Kidney (tissue), 13 donors: ENCODE measurements at regions not wholly inside any gene's neighbourhood (a gene's known extent, or its start where the extent isn't known, plus 50 kb on each side); places are given as distances from the start of the nearest gene placed in this dataset.

Source experiments
- DNase-seq, 5 donors: peaks; one replicate each; pipeline ENCODE4 v3.0.0-alpha.2; 2013 to 2020
- FAIRE-seq: peaks from 2 replicates; lab custom pipeline; 2012; peaks lifted over from hg19 to GRCh38; lab: Jason Lieb, UNC
- H3K27ac ChIP-seq, 2 donors: one replicate each; pipeline ENCODE4 v1.7.0; 2013; ENCODE audit warnings: low read depth in 2 of 2, low read length in 2 of 2, inconsistent platforms in 1 of 2
- H3K27me3 ChIP-seq: one replicate; pipeline ENCODE4 v1.7.1; 2013; ENCODE audit warnings: low read length, inconsistent platforms; ENCODE audit not compliant: control insufficient read depth, insufficient read depth
- H3K36me3 ChIP-seq, 3 donors: one replicate each; pipeline versions ENCODE4 v1.7.0 to v1.7.1; 2013; ENCODE audit warnings: low read length in 3 of 3, control low read depth in 1 of 3, inconsistent platforms in 1 of 3; ENCODE audit not compliant: insufficient read depth in 3 of 3, control insufficient read depth in 2 of 3
- H3K4me1 ChIP-seq, 3 donors: one replicate each; pipeline versions ENCODE4 v1.7.0 to v1.7.1; 2013; ENCODE audit warnings: low read length in 3 of 3, inconsistent platforms in 1 of 3, low read depth in 1 of 3; ENCODE audit not compliant: control insufficient read depth in 2 of 3, insufficient read depth in 2 of 3
- H3K4me3 ChIP-seq, 3 donors: one replicate each; pipeline versions ENCODE4 v1.7.0 to v1.8.1; 2013; ENCODE audit warnings: low read length in 3 of 3, control low read depth in 1 of 3, inconsistent platforms in 1 of 3
- H3K9ac ChIP-seq, 3 donors: one replicate each; pipeline versions ENCODE4 v1.7.0 to v1.7.1; 2013; ENCODE audit warnings: low read length in 3 of 3, control low read depth in 1 of 3, inconsistent platforms in 1 of 3
- H3K9me3 ChIP-seq, 3 donors: one replicate each; pipeline versions ENCODE4 v1.7.0 to v1.7.1; 2013; ENCODE audit warnings: low read length in 3 of 3, control low read depth in 1 of 3, inconsistent platforms in 1 of 3; ENCODE audit not compliant: control insufficient read depth in 2 of 3, insufficient read depth in 1 of 3
- intact Hi-C: fragments of 100-400 bp; cut with DNase I; formaldehyde crosslinking; loops from one replicate; pipeline ENCODE4 v1.11.1; 2022
- TF ChIP-seq, protein P1 (sequence below): IDR thresholded peaks from 3 replicates; pipeline ENCODE4 v1.5.1; 2012; ENCODE audit warnings: mild to moderate bottlenecking, moderate library complexity, borderline replicate concordance; ENCODE audit not compliant: insufficient read depth; ENCODE audit errors: extremely low read depth
- donor health status: control.
- donor health status: control.
- donor health status: control.
- donor health status: control.
- donor health status: control.
- donor health status: DM: yes; HTN: yes; CAD: no.
- donor health status: Normal renal cell carcinoma (clear cell type).

DNA sequence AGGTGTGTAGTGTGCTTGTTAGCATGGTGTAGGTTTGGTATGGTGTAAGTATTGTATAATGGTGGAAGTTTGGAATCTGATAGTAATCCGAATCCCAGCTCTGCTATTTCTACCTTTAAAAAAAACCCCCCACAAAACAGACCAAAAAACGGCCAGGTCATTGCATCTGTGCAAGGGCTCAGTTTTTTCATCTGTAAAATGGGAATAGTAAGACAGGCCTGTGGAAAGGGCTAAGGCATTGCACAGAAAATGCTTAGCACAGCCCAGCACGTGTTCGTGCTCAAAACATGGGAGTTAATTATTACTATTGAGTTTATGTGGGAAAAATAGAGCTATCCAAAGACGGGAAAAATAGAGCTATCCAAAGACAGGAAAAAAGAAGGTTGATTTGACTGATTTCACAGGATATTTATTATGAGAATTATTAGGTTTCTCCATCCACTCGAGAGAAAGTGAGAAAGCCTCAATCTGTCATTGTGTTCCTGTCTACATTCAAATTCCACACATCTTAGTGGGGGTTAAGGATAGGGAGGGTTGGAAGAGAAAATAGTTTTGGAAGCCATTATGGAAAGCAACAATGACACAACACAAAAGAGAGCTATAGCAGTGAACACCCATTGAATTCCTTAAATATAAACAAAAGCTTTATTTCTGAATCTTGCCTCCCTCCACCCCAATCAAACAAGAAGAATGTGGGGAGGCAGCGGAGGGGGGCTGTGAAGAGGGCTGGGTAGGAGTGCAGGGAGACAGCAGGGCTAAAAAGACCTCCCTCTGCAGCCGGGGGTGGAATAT lies 126.8 kb upstream of the MAX start:
- DNase-seq: no peak
- H3K4me3 ChIP-seq: peak overlapping the region in 2 of 3 donors; percentile 71
- intact Hi-C loops: no loop called here
- H3K9ac ChIP-seq: no peak overlapping the region
- H3K27me3 ChIP-seq: no peaks in the 10 kb centered on the region
- peaks cover 0 to 27% (median 7%) of the 10 kb centered on the region in 3 donors for H3K4me1 ChIP-seq
- no peak for FAIRE-seq
- no peaks in the 10 kb centered on the region for H3K9me3 ChIP-seq
- no peaks in the 10 kb centered on the region for H3K36me3 ChIP-seq
- TF ChIP-seq, protein P1, sequence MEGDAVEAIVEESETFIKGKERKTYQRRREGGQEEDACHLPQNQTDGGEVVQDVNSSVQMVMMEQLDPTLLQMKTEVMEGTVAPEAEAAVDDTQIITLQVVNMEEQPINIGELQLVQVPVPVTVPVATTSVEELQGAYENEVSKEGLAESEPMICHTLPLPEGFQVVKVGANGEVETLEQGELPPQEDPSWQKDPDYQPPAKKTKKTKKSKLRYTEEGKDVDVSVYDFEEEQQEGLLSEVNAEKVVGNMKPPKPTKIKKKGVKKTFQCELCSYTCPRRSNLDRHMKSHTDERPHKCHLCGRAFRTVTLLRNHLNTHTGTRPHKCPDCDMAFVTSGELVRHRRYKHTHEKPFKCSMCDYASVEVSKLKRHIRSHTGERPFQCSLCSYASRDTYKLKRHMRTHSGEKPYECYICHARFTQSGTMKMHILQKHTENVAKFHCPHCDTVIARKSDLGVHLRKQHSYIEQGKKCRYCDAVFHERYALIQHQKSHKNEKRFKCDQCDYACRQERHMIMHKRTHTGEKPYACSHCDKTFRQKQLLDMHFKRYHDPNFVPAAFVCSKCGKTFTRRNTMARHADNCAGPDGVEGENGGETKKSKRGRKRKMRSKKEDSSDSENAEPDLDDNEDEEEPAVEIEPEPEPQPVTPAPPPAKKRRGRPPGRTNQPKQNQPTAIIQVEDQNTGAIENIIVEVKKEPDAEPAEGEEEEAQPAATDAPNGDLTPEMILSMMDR: no peak
- peak overlapping the region; percentile 74 to 83 for H3K27ac ChIP-seq

DNA sequence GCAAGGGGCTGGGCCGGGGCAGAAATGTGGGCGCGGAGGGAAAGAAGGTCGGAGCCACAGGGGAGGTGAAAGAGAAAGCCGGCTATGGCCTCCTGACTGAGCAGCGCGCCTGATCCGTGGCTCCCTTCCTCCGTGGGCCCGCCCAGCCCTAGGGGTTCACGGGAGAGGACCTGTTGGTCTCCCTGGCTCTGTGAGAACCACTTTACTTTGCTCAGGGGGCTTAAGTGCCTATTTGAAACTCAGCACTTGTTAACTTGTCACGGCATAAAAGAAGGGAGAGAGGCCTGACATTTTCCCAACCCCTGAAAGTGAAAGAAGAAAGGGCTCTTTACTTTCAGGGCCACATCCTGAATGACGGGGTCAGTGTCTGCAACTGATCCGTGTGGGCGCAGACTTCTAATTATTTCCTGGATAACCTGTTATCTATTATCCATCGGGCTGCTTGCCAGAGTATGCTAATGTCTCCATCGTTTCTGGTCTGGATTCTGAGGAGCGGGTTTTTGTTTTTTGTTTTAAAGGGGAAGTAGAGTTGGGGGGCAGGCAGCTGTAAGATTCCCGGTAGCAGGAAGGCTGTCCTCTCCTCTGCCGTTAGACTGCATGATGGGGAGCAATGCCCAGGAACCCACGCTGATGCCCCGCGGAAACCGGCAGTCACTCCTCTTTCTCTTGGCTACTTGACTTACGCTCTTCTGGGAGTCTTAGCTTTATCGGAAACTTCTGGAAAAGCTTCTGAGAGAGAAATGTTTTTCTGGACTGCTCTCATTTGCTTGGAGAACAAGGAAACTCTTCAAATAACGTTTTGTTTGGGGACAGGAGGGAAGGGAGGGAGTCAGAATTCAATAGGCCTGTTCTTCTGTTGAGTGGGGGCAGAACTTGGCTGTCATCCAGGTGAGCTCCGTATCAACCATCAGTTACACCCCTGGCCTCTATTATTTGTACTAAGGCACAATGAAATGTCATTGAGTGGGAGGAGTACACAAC lies 127.7 kb upstream of the MAX start:
- peak overlapping the region; percentile 74 to 83 for H3K27ac ChIP-seq
- peak overlapping the region; percentile 7 to 74 (median 56) for H3K9ac ChIP-seq
- peak in 4 of 5 donors; percentile 41 to 66 (median 60) for DNase-seq
- H3K9me3 ChIP-seq: no peaks in the 10 kb centered on the region
- TF ChIP-seq, protein P1: no peak
- peak overlapping the region; percentile 40 to 71 (median 71) for H3K4me3 ChIP-seq
- peaks cover 0 to 22% (median 7%) of the 10 kb centered on the region in 3 donors for H3K4me1 ChIP-seq
- FAIRE-seq: no peak
- no peaks in the 10 kb centered on the region for H3K36me3 ChIP-seq
- H3K27me3 ChIP-seq: no peaks in the 10 kb centered on the region
- intact Hi-C loops: no loop called here

DNA sequence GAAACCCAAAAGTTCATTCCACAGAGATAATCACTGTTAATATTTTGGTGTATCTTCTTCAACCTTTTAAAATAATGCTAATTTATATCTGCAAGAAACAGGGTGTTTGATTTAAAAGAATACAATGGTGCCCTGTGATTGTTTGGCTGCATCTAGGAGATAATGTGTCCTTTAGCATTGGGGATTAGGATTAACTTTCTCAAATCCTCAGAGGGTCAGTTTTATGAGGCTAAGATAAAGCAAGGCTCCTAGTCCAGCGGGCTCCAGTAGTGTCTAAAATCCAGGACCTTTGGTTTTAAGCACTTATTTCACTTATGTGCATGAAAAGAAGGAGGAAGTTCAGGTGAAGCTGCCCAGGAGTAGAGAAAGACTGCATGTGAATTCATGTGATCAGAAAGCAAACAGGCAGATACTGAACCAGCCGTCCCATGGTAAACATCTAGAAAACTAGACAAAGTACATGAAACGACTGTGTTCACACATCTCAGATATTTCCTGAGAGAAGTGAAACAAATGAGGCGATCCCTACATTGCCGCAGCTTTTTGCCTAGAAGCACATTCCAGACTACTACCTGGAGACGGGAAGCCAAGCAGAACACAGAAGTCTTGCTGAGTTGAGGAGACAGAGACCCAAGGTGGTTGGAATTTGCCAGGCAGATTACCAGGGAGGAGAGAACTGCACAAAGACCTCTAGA lies 129.1 kb upstream of the MAX start:
- H3K4me3 ChIP-seq: peak overlapping the region in 2 of 3 donors; percentile 21 to 23
- DNase-seq (peak in 3 of 5 donors; percentile 32 to 69 (median 59)), FAIRE-seq (no peak)
- H3K4me1 ChIP-seq: peaks cover 0 to 15% (median 2%) of the 10 kb centered on the region in 3 donors
- intact Hi-C loops: no loop called here
- H3K36me3 ChIP-seq: no peaks in the 10 kb centered on the region
- TF ChIP-seq, protein P1: no peak
- H3K9ac ChIP-seq: peak overlapping the region in 1 of 3 donors; percentile 37
- no peak overlapping the region for H3K27ac ChIP-seq
- H3K9me3 ChIP-seq: no peaks in the 10 kb centered on the region
- no peaks in the 10 kb centered on the region for H3K27me3 ChIP-seq
